ENCODE measurements at regions not wholly inside any gene's neighbourhood (a gene's known extent, or its start where the extent isn't known, plus 50 kb on each side); places are given as distances from the start of the nearest gene placed in this dataset.

DNA sequence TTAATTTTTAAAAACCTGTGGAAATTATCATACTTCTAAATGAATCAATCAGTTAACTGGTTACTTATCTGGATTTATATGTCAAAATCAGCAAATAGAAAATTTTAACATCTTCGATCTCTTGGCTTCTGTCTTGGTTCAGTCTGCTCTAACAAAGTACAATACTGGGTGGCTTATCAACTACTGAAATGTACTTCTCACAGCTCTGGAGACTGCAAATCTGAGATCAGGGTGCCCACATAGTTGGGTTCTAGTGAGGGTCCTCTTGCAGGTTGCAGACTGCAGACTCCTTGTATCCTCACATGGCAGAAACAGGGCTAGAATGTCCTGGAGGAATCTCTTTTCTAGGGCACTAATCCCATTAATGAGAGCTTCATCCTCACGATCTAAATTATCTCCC is 1851.6 kb upstream of the TENM3 start:
- H3K4me1 ChIP-seq = no peaks in the 10 kb centered on the region
- no peaks in the 10 kb centered on the region for H3K36me3 ChIP-seq
- H3K9me3 ChIP-seq = no peaks in the 10 kb centered on the region
- TF ChIP-seq POLR2A (IDR thresholded peaks at IDR 0.05) = no peak
- TF ChIP-seq POLR2AphosphoS5 (IDR thresholded peaks at IDR 0.05; ENCODE audit: insufficient read depth in 1 of 2, low read depth in 1 of 2) = no peak
- TF ChIP-seq, protein P1, sequence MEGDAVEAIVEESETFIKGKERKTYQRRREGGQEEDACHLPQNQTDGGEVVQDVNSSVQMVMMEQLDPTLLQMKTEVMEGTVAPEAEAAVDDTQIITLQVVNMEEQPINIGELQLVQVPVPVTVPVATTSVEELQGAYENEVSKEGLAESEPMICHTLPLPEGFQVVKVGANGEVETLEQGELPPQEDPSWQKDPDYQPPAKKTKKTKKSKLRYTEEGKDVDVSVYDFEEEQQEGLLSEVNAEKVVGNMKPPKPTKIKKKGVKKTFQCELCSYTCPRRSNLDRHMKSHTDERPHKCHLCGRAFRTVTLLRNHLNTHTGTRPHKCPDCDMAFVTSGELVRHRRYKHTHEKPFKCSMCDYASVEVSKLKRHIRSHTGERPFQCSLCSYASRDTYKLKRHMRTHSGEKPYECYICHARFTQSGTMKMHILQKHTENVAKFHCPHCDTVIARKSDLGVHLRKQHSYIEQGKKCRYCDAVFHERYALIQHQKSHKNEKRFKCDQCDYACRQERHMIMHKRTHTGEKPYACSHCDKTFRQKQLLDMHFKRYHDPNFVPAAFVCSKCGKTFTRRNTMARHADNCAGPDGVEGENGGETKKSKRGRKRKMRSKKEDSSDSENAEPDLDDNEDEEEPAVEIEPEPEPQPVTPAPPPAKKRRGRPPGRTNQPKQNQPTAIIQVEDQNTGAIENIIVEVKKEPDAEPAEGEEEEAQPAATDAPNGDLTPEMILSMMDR (IDR thresholded peaks at IDR 0.05) = no peak
- DNase-seq (ENCODE audit: extremely low spot score in 2 of 2) = no peak
- intact Hi-C loops (cut with DNase I) = no loop called here
- H3K27ac ChIP-seq = no peak overlapping the region
- no peak overlapping the region for H3K4me3 ChIP-seq
- H3K27me3 ChIP-seq = no peaks in the 10 kb centered on the region

DNA sequence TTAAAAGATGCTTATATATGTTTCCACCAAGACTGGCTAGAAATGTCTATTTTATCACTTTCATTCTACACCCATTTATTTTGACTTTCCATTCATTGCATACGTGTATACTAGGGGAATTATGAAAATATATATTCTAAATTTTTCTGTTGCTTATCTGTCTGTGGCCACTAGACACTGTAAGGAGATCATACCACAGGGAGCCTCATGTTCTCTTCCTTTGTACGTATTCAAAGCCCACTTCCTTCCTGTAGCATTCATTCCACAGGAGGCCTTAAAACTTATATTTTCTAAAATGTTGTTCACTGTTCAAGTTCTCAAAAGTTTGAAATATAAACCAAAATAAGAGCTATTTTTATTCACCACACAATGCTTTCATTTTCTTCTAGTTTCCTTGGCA is 1848.9 kb upstream of the TENM3 start:
- TF ChIP-seq, protein P1 (IDR thresholded peaks at IDR 0.05) = no peak
- TF ChIP-seq POLR2AphosphoS5 (IDR thresholded peaks at IDR 0.05; ENCODE audit: insufficient read depth in 1 of 2, low read depth in 1 of 2) (no peak), POLR2A (IDR thresholded peaks at IDR 0.05) (no peak)
- Histone ChIP-seq H3K4me1 (no peaks in the 10 kb centered on the region), H3K27me3 (no peaks in the 10 kb centered on the region), H3K36me3 (no peaks in the 10 kb centered on the region), H3K27ac (no peak overlapping the region), H3K4me3 (no peak overlapping the region), H3K9me3 (no peaks in the 10 kb centered on the region)
- intact Hi-C loops (cut with DNase I) = no loop called here
- no peak for DNase-seq (ENCODE audit: extremely low spot score in 2 of 2)

DNA sequence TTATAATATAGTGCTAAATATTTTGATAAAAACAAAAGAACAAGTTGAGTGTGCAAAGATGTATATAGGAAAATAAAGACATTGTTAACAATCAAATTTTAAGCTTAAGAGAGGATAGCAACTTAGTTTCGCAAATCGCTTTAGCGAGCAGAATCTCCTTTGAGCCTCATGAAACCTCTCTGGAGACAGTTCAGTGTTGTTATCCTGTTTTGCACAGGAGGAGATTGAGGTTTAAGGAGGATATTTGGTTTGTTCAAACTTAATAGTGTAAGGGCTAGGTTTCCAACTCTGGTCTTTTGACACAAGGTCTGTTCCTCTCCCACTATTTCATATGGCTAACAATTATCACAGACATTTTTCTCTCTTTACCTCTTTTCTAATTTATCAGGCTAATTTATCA is 1848.5 kb upstream of the TENM3 start:
- no peaks in the 10 kb centered on the region for H3K36me3 ChIP-seq
- DNase-seq (ENCODE audit: extremely low spot score in 2 of 2) = no peak
- TF ChIP-seq POLR2A (IDR thresholded peaks at IDR 0.05) = no peak
- no peak for TF ChIP-seq POLR2AphosphoS5 (IDR thresholded peaks at IDR 0.05; ENCODE audit: insufficient read depth in 1 of 2, low read depth in 1 of 2)
- TF ChIP-seq, protein P1 (IDR thresholded peaks at IDR 0.05) = no peak
- no peaks in the 10 kb centered on the region for H3K27me3 ChIP-seq
- H3K27ac ChIP-seq = no peak overlapping the region
- no peaks in the 10 kb centered on the region for H3K4me1 ChIP-seq
- intact Hi-C loops (cut with DNase I) = no loop called here
- H3K4me3 ChIP-seq = no peak overlapping the region
- no peaks in the 10 kb centered on the region for H3K9me3 ChIP-seq

- Histone ChIP-seq H3K27me3 (no peaks in the 10 kb centered on the region), H3K4me1 (no peaks in the 10 kb centered on the region), H3K27ac (no peak overlapping the region), H3K4me3 (no peak overlapping the region), H3K36me3 (no peaks in the 10 kb centered on the region), H3K9me3 (no peaks in the 10 kb centered on the region)
- TF ChIP-seq POLR2AphosphoS5 (IDR thresholded peaks at IDR 0.05; ENCODE audit: insufficient read depth in 1 of 2, low read depth in 1 of 2) = no peak
- TF ChIP-seq POLR2A (IDR thresholded peaks at IDR 0.05) = no peak
- TF ChIP-seq, protein P1 (IDR thresholded peaks at IDR 0.05) = no peak
- DNase-seq (ENCODE audit: extremely low spot score in 2 of 2) = no peak
- intact Hi-C loops (cut with DNase I) = no loop called here
Observed at GRCh38 chr4:180398564-180398963, 1844.6 kb upstream of the TENM3 start.

DNA sequence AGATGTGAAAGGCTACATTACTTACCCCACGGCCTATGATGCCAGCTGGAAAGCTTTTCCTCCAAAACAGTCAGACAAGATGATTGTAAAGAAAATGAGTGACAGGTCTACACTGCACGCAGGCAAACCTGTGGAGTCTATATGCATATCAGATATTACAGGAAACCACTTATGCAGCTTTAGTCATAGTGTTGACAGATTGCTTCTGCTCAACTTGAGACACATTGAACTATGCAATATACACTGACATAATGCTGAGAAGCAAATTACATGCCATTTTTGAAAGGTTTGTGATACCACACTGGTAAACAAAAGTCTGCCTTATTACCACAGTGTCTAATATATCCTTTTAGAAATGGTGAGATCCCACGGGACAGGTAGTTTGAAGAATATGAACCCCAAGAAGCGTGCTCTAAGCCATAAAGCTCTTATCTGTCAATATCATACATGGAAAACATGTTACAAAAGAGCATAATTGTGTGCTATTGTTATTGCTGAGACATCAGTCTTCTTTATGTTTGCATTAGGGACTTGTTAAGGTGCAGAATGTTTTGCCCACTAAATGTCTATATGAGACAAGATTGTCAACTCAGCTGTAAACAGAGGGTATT is 1835.8 kb upstream of the TENM3 start:
- TF ChIP-seq, protein P1 (IDR thresholded peaks at IDR 0.05) = no peak
- TF ChIP-seq POLR2A (IDR thresholded peaks at IDR 0.05) (no peak), POLR2AphosphoS5 (IDR thresholded peaks at IDR 0.05; ENCODE audit: insufficient read depth in 1 of 2, low read depth in 1 of 2) (no peak)
- H3K4me3 ChIP-seq = no peak overlapping the region
- no peaks in the 10 kb centered on the region for H3K9me3 ChIP-seq
- H3K27ac ChIP-seq = no peak overlapping the region
- no peak for DNase-seq (ENCODE audit: extremely low spot score in 2 of 2)
- intact Hi-C loops (cut with DNase I) = no loop called here
- H3K4me1 ChIP-seq = no peaks in the 10 kb centered on the region
- H3K27me3 ChIP-seq = no peaks in the 10 kb centered on the region
- no peaks in the 10 kb centered on the region for H3K36me3 ChIP-seq

Measured in vagina (tissue), 2 donors.